MG63 (cell line): ENCODE measurements at regions not wholly inside any gene's neighbourhood (a gene's known extent, or its start where the extent isn't known, plus 50 kb on each side); places are given as distances from the start of the nearest gene placed in this dataset.
A peak's percentile ranks its signal among the peaks of the same experiment; 100 is the strongest.
"Not testable (repeated sequence)": the region's sequence is repeated elsewhere in the genome, so short reads cannot be mapped to it uniquely, and the experiment has no call there.

Experiments used
- DNase-seq: peaks from one replicate; pipeline ENCODE4 v3.0.0-alpha.2; 2020
- H3K27me3 ChIP-seq: fragments of 250-450 bp; sonication (Bioruptor Pico); 2 replicates; pipeline ENCODE4 v1.5.1; 2020; ENCODE audit warnings: mild to moderate bottlenecking, moderate library complexity
- H3K36me3 ChIP-seq: fragments of 250-450 bp; sonication (Bioruptor Pico); 2 replicates; pipeline ENCODE4 v1.5.1; 2020; ENCODE audit warnings: mild to moderate bottlenecking, moderate library complexity
- H3K4me3 ChIP-seq: fragments of 250-450 bp; sonication (Bioruptor Pico); 2 replicates; pipeline ENCODE4 v1.5.1; 2020; ENCODE audit warnings: mild to moderate bottlenecking, moderate library complexity
- H3K9me3 ChIP-seq: fragments of 250-450 bp; sonication (Bioruptor Pico); 2 replicates; pipeline ENCODE4 v1.5.1; 2020; ENCODE audit warnings: mild to moderate bottlenecking, moderate library complexity

- Histone ChIP-seq H3K27me3 (no peaks in the 10 kb centered on the region), H3K4me3 (no peak overlapping the region), H3K36me3 (no peaks in the 10 kb centered on the region), H3K9me3 (no peaks in the 10 kb centered on the region)
- no peak for DNase-seq
These were observed 548.0 kb downstream of the SATB2 start for GRCh38 chr2:198909525-198910267.

- H3K36me3 ChIP-seq: no peaks in the 10 kb centered on the region
- no peaks in the 10 kb centered on the region for H3K9me3 ChIP-seq
- no peak overlapping the region for H3K4me3 ChIP-seq
- no peak for DNase-seq
- no peaks in the 10 kb centered on the region for H3K27me3 ChIP-seq
These were observed 551.7 kb downstream of the SATB2 start for GRCh38 chr2:198905881-198906612.

GRCh38 chr2:198901894-198902293 lies 555.8 kb downstream of the SATB2 start:
- H3K27me3 ChIP-seq: no peaks in the 10 kb centered on the region
- no peak for DNase-seq
- H3K9me3 ChIP-seq: no peaks in the 10 kb centered on the region
- no peak overlapping the region for H3K4me3 ChIP-seq
- no peaks in the 10 kb centered on the region for H3K36me3 ChIP-seq

GRCh38 chr2:198900141-198900540 lies 557.6 kb downstream of the SATB2 start:
- Histone ChIP-seq H3K4me3 (no peak overlapping the region), H3K9me3 (no peaks in the 10 kb centered on the region), H3K36me3 (no peaks in the 10 kb centered on the region), H3K27me3 (no peaks in the 10 kb centered on the region)
- DNase-seq: no peak

DNA sequence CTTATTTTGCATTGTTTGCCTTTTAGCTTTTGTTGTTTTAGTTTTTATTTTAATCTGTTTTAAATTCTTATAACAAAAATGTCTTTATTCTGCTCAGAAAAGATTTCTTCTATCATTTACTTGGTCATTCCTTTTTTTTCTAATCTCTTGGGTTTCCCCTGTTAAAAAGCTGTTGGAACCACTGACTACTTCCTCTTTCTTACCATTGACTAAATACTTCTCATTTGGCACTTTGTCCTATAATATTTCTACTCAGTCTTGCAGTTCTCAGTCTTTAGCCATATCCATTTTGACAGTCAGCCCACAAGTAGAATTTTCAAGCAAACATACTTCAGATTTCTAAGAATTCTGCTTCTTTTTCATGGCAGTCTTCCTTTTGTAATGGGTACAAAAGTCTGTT lies 567.2 kb downstream of the SATB2 start:
- no peak for DNase-seq
- H3K4me3 ChIP-seq: no peak overlapping the region
- no peaks in the 10 kb centered on the region for H3K36me3 ChIP-seq
- H3K27me3 ChIP-seq: no peaks in the 10 kb centered on the region
- H3K9me3 ChIP-seq: no peaks in the 10 kb centered on the region

- H3K36me3 ChIP-seq: no peaks in the 10 kb centered on the region
- H3K9me3 ChIP-seq: no peaks in the 10 kb centered on the region
- no peak overlapping the region for H3K4me3 ChIP-seq
- no peaks in the 10 kb centered on the region for H3K27me3 ChIP-seq
- no peak for DNase-seq
These were observed 574.1 kb downstream of the SATB2 start for GRCh38 chr2:198883604-198884003.

DNA sequence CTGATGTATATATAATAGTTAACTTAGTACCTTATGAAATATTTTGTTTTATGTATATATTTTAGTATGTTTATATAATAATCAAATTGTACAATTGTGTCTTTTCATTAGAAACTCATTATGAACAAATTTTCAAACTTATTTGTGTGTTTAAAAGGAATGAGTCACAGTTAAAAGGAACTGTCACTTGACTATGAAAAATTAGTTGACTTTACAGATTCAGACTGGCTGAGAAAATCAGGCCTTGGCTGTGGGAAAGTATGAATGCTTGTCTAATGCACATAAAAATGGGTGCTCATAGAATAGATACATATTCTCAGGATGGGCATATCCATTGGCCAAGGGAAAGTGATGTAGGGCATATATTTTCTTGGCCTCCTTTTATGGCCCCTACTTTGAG lies 576.8 kb downstream of the SATB2 start:
- Histone ChIP-seq H3K27me3 (no peaks in the 10 kb centered on the region), H3K36me3 (no peaks in the 10 kb centered on the region), H3K4me3 (no peak overlapping the region), H3K9me3 (no peaks in the 10 kb centered on the region)
- DNase-seq: no peak

DNA sequence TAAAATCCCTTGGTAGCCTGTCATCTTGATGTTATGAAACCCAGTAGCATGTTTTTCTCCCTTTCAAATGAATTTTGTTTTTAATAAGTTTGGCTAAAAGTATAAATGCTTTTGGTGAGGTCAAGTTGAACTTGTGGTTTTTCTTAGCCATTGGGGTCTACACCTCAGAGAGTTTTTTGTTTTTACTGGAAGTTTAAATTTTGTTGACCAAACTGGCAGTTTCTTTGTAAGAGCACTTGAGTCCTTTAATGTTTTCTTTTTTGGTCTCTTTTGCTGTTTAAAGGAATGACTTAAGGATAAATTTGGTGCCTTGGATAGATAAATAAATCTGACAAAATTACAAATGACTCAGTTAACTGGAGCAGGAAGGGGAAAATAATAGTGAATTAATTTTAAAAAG lies 577.3 kb downstream of the SATB2 start:
- Histone ChIP-seq H3K27me3 (no peaks in the 10 kb centered on the region), H3K36me3 (no peaks in the 10 kb centered on the region), H3K9me3 (no peaks in the 10 kb centered on the region), H3K4me3 (no peak overlapping the region)
- no peak for DNase-seq

- H3K9me3 ChIP-seq: no peaks in the 10 kb centered on the region
- no peak overlapping the region for H3K4me3 ChIP-seq
- no peaks in the 10 kb centered on the region for H3K27me3 ChIP-seq
- no peaks in the 10 kb centered on the region for H3K36me3 ChIP-seq
- DNase-seq: no peak
These were observed 583.3 kb downstream of the SATB2 start for GRCh38 chr2:198874472-198874858.

- DNase-seq: no peak
These were observed 584.0 kb downstream of the SATB2 start for GRCh38 chr2:198873503-198874471.

GRCh38 chr2:198863655-198864054 lies 594.1 kb downstream of the SATB2 start:
- H3K4me3 ChIP-seq: no peak overlapping the region
- no peaks in the 10 kb centered on the region for H3K9me3 ChIP-seq
- DNase-seq: peak; percentile 7
- H3K36me3 ChIP-seq: no peaks in the 10 kb centered on the region
- H3K27me3 ChIP-seq: no peaks in the 10 kb centered on the region

More at GRCh38 chr2:198873503-198874471, 584.0 kb downstream of the SATB2 start:
- H3K9me3 ChIP-seq: no peaks in the 10 kb centered on the region
- H3K27me3 ChIP-seq: no peaks in the 10 kb centered on the region
- no peak overlapping the region for H3K4me3 ChIP-seq
- no peaks in the 10 kb centered on the region for H3K36me3 ChIP-seq

- no peaks in the 10 kb centered on the region for H3K36me3 ChIP-seq
- H3K9me3 ChIP-seq: no peaks in the 10 kb centered on the region
- no peaks in the 10 kb centered on the region for H3K27me3 ChIP-seq
- DNase-seq: no peak
- no peak overlapping the region for H3K4me3 ChIP-seq
These were observed 596.7 kb downstream of the SATB2 start for GRCh38 chr2:198861080-198861479.

DNA sequence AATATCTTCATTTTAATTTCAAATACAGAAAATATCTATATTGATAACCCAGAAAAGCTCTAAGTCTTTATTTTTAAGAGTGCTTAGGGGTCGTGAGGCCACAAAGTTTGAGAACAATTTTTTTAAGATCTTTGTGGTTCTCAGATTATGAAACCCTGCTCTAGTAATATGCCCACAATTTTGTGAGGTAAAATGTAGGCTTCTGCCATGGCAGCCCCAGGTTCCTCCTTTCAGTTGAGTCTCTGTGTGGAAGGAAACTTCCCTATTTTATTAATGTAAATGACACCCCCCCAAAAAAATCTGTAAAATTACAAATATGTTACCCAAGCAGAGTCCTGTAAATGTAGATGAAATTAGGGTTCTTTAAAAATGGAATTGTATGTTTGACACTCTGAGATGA lies 600.5 kb downstream of the SATB2 start:
- H3K27me3 ChIP-seq: no peaks in the 10 kb centered on the region
- no peaks in the 10 kb centered on the region for H3K36me3 ChIP-seq
- H3K9me3 ChIP-seq: no peaks in the 10 kb centered on the region
- no peak overlapping the region for H3K4me3 ChIP-seq
- no peak for DNase-seq

DNA sequence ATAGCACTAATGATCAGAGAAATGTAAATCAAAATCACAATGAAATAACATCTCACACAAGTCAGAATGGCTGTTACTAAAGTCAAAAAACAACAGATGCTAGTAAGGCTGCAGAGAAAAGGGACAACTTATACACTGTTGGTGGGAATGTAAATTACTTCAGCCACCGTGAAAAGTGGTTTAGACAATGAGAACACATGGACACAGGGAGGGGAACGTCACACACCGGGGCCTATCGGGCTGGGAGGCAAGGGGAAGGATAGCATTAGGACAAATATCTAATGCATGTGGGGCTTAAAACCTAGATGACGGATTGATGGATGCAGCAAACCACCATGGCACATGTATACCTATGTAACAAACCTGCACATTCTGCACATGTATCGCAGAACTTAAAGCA lies 602.0 kb downstream of the SATB2 start:
- not testable (repeated sequence) for DNase-seq, H3K27me3 ChIP-seq, H3K4me3 ChIP-seq, H3K36me3 ChIP-seq, H3K9me3 ChIP-seq

GRCh38 chr2:198852248-198852647 lies 605.5 kb downstream of the SATB2 start:
- Histone ChIP-seq H3K36me3 (no peaks in the 10 kb centered on the region), H3K9me3 (no peaks in the 10 kb centered on the region), H3K27me3 (no peaks in the 10 kb centered on the region), H3K4me3 (no peak overlapping the region)
- no peak for DNase-seq

- Histone ChIP-seq H3K27me3 (no peaks in the 10 kb centered on the region), H3K4me3 (no peak overlapping the region), H3K36me3 (no peaks in the 10 kb centered on the region), H3K9me3 (no peaks in the 10 kb centered on the region)
- no peak for DNase-seq
These were observed 632.2 kb downstream of the SATB2 start for GRCh38 chr2:198825534-198825933.

DNA sequence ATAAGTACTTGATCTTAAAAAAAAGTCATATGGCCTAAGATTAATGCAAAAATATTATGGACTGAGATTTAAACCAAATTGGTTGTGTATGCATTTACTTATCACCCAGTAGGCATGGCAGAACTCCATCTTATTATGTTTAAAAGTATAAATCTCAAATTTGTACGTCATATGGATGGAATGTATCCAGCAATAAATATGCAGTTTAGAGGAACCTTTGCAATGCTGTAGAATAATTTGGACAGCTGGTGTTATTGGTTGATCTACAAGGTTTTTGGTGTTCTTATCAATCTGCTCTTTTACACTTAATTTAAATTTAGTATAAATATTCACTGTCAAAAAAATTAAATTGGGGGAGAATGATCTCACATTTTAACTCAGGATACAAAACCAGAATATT lies 640.2 kb downstream of the SATB2 start:
- no peak for DNase-seq
- Histone ChIP-seq H3K36me3 (no peaks in the 10 kb centered on the region), H3K27me3 (no peaks in the 10 kb centered on the region), H3K9me3 (no peaks in the 10 kb centered on the region), H3K4me3 (no peak overlapping the region)
